ENCODE measurements at regions not wholly inside any gene's neighbourhood (a gene's known extent, or its start where the extent isn't known, plus 50 kb on each side); places are given as distances from the start of the nearest gene placed in this dataset.
"Not testable (repeated sequence)": the region's sequence is repeated elsewhere in the genome, so short reads cannot be mapped to it uniquely, and the experiment has no call there.

GRCh38 chr19:14283813-14284520 lies 78.0 kb upstream of the ADGRL1 start:
- not testable (repeated sequence) for TF ChIP-seq TEAD3 (CRISPR knock-in tag; optimal IDR thresholded peaks at IDR 0.05; ENCODE audit: borderline replicate concordance); TMF1 (CRISPR knock-in tag; IDR thresholded peaks at IDR 0.05; ENCODE audit: low read depth); ZNF574 (CRISPR knock-in tag; IDR thresholded peaks at IDR 0.05); ZFX (CRISPR knock-in tag; IDR thresholded peaks at IDR 0.05; ENCODE audit: low read depth); CEBPB (IDR thresholded peaks at IDR 0.05; ENCODE audit: borderline replicate concordance, low read depth, low read length); CTCF (CRISPR knock-in tag; IDR thresholded peaks at IDR 0.05); TCF7 (IDR thresholded peaks at IDR 0.05; ENCODE audit: low read depth); HMG20B (CRISPR knock-in tag; conservative IDR thresholded peaks at IDR 0.05); ZNF275 (CRISPR knock-in tag; IDR thresholded peaks at IDR 0.05; ENCODE audit: borderline replicate concordance); KDM5B (CRISPR knock-in tag; IDR thresholded peaks at IDR 0.05; ENCODE audit: borderline replicate concordance); REST (IDR thresholded peaks at IDR 0.05; ENCODE audit: borderline replicate concordance in 1 of 2, low read depth in 1 of 2, low read length in 2 of 2); CREM (IDR thresholded peaks at IDR 0.05); CREM (CRISPR knock-in tag; IDR thresholded peaks at IDR 0.05); THAP11 (CRISPR knock-in tag; IDR thresholded peaks at IDR 0.05)
